ENCODE measurements at regions not wholly inside any gene's neighbourhood (a gene's known extent, or its start where the extent isn't known, plus 50 kb on each side); places are given as distances from the start of the nearest gene placed in this dataset.

DNA sequence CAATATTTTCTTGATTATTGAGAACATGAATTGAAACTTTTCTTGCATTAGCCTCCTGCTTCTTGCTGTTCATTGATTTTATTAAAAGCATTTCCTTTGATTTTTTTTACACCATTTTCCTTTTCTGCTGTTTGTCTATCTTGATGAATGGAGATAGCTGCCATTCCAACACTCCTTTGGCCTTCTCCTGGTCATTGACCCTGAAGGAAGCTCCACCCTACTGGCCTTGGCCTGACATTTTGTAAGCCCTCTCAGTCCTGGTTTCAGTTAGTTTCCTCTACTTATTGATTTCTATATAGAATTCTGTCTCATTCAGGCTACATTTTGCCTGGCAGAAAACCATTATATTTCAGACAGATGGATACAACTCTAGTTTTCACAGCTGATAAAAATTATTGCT, 115.1 kb upstream of the DMRTA1 start:
- TF ChIP-seq FOXP2 (optimal IDR thresholded peaks at IDR 0.05; ENCODE audit: borderline replicate concordance, extremely low read depth, extremely low read length, insufficient read depth) (no peak), SIN3A (IDR thresholded peaks at IDR 0.05; ENCODE audit: borderline replicate concordance, insufficient read depth, low read length) (no peak), TAF1 (IDR thresholded peaks at IDR 0.05; ENCODE audit: borderline replicate concordance, insufficient read depth, low read length) (no peak), POLR2AphosphoS5 (IDR thresholded peaks at IDR 0.05; ENCODE audit: low read depth, low read length) (no peak)
- TF ChIP-seq, protein P1, sequence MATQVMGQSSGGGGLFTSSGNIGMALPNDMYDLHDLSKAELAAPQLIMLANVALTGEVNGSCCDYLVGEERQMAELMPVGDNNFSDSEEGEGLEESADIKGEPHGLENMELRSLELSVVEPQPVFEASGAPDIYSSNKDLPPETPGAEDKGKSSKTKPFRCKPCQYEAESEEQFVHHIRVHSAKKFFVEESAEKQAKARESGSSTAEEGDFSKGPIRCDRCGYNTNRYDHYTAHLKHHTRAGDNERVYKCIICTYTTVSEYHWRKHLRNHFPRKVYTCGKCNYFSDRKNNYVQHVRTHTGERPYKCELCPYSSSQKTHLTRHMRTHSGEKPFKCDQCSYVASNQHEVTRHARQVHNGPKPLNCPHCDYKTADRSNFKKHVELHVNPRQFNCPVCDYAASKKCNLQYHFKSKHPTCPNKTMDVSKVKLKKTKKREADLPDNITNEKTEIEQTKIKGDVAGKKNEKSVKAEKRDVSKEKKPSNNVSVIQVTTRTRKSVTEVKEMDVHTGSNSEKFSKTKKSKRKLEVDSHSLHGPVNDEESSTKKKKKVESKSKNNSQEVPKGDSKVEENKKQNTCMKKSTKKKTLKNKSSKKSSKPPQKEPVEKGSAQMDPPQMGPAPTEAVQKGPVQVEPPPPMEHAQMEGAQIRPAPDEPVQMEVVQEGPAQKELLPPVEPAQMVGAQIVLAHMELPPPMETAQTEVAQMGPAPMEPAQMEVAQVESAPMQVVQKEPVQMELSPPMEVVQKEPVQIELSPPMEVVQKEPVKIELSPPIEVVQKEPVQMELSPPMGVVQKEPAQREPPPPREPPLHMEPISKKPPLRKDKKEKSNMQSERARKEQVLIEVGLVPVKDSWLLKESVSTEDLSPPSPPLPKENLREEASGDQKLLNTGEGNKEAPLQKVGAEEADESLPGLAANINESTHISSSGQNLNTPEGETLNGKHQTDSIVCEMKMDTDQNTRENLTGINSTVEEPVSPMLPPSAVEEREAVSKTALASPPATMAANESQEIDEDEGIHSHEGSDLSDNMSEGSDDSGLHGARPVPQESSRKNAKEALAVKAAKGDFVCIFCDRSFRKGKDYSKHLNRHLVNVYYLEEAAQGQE (IDR thresholded peaks at IDR 0.05; ENCODE audit: insufficient read depth in 1 of 2, low read depth in 2 of 2, low read length in 2 of 2) = no peak

DNA sequence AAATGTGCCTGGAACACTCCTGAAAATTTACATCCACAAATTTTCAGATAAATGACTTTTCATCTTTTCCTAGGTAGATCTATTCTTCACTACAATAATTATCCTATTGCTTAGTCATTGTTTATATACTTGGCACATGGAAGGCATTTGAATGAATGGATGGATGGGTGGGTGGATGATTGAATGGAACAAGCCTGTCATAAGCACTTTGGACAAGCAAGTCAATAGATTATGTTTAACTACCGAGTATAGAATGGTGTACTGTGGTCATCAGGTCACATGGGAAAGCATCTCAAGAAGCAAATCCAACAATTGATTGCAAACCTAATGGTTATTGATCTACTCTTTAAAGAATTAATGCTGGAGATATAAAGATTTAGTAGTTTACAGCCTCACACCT, 114.4 kb upstream of the DMRTA1 start:
- TF ChIP-seq POLR2AphosphoS5 (IDR thresholded peaks at IDR 0.05; ENCODE audit: low read depth, low read length) (no peak), FOXP2 (optimal IDR thresholded peaks at IDR 0.05; ENCODE audit: borderline replicate concordance, extremely low read depth, extremely low read length, insufficient read depth) (no peak), SIN3A (IDR thresholded peaks at IDR 0.05; ENCODE audit: borderline replicate concordance, insufficient read depth, low read length) (no peak), TAF1 (IDR thresholded peaks at IDR 0.05; ENCODE audit: borderline replicate concordance, insufficient read depth, low read length) (no peak)
- TF ChIP-seq, protein P1 (IDR thresholded peaks at IDR 0.05; ENCODE audit: insufficient read depth in 1 of 2, low read depth in 2 of 2, low read length in 2 of 2) = no peak

DNA sequence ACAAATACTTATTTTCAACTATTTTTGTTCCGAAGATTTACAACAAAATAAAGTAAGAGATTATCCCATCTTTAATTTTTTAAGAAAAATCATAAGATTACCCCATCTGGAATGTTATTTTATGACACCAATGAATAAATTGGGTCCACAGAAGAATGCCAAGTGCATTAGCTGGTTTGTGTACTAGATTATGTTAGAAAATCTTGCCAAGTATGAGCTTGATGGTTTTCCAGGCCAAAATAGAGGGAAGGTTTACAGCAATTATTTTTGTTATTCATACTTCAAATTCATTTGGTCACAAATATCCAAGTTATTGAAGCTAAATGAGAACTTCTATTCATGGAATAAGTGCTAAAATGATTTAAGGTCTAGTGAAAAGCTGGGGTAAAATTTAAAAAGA, 109.4 kb upstream of the DMRTA1 start:
- TF ChIP-seq TAF1 (IDR thresholded peaks at IDR 0.05; ENCODE audit: borderline replicate concordance, insufficient read depth, low read length) = no peak
- no peak for TF ChIP-seq POLR2AphosphoS5 (IDR thresholded peaks at IDR 0.05; ENCODE audit: low read depth, low read length)
- no peak for TF ChIP-seq FOXP2 (optimal IDR thresholded peaks at IDR 0.05; ENCODE audit: borderline replicate concordance, extremely low read depth, extremely low read length, insufficient read depth)
- TF ChIP-seq, protein P1 (IDR thresholded peaks at IDR 0.05; ENCODE audit: insufficient read depth in 1 of 2, low read depth in 2 of 2, low read length in 2 of 2) = no peak
- TF ChIP-seq SIN3A (IDR thresholded peaks at IDR 0.05; ENCODE audit: borderline replicate concordance, insufficient read depth, low read length) = no peak

DNA sequence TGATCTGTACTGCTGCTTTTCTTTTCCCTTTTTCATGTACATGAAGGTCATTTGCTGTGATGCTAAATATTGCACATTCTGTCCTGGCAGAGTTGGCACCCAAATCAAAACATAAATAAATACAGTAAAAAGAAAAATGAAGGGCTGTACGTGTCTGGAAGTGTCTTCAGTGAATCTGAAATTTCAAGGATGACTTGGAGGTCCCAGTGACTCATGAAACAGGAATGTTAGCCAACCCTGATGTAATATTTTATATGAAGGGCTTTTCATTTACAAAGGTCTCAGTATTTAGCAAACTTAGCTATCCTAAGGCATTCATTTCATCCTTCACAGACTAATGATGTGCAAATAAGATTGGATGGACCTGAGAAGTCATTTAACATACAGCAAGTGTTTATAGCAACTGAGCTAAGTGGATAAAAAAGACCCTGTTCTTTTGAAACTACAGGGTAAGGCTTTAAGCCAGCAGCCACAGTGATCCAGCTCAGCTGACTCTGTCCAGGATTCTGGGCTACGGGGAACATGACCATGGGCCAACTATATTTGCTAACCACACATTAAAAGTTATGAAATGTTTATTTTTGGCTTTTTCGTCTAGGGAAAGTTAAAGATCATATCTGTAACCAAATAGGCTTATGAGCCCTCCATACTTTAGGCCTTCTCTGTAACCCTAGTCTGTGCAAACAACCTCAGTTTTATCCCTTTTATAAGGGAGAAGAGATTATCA, 104.0 kb upstream of the DMRTA1 start:
- TF ChIP-seq FOXP2 (optimal IDR thresholded peaks at IDR 0.05; ENCODE audit: borderline replicate concordance, extremely low read depth, extremely low read length, insufficient read depth) = no peak
- TF ChIP-seq TAF1 (IDR thresholded peaks at IDR 0.05; ENCODE audit: borderline replicate concordance, insufficient read depth, low read length) = no peak
- no peak for TF ChIP-seq POLR2AphosphoS5 (IDR thresholded peaks at IDR 0.05; ENCODE audit: low read depth, low read length)
- TF ChIP-seq SIN3A (IDR thresholded peaks at IDR 0.05; ENCODE audit: borderline replicate concordance, insufficient read depth, low read length) = no peak
- TF ChIP-seq, protein P1 (IDR thresholded peaks at IDR 0.05; ENCODE audit: insufficient read depth in 1 of 2, low read depth in 2 of 2, low read length in 2 of 2) = no peak

Measured in PFSK-1 (cell line).